Parathyroid adenoma (tissue), 2 donors: ENCODE measurements at regions not wholly inside any gene's neighbourhood (a gene's known extent, or its start where the extent isn't known, plus 50 kb on each side); places are given as distances from the start of the nearest gene placed in this dataset.

Source experiments
- H2AFZ ChIP-seq: fragments of 300-600 bp; sonication (generic); one replicate; pipeline ENCODE4 v1.7.0; 2017; ENCODE audit warnings: antibody characterized with exemption, mild to moderate bottlenecking
- H3K27ac ChIP-seq: fragments of 300-600 bp; sonication (generic); one replicate; pipeline ENCODE4 v1.7.0; 2017
- H3K27me3 ChIP-seq: fragments of 300-600 bp; sonication (generic); one replicate; pipeline ENCODE4 v1.7.0; 2017; ENCODE audit warnings: low read length; ENCODE audit not compliant: control insufficient read depth, insufficient read depth
- H3K36me3 ChIP-seq: fragments of 300-600 bp; sonication (generic); one replicate; pipeline ENCODE4 v1.7.0; 2017; ENCODE audit warnings: low read length; ENCODE audit not compliant: control insufficient read depth, insufficient read depth
- H3K4me1 ChIP-seq: fragments of 300-600 bp; sonication (generic); one replicate; pipeline ENCODE4 v1.7.0; 2017; ENCODE audit warnings: control low read depth
- H3K4me2 ChIP-seq: fragments of 300-600 bp; sonication (generic); one replicate; pipeline ENCODE4 v1.7.0; 2017; ENCODE audit warnings: low read length
- H3K4me3 ChIP-seq: fragments of 300-600 bp; sonication (generic); one replicate; pipeline ENCODE4 v1.7.0; 2017; ENCODE audit warnings: low read depth, low read length
- H3K79me2 ChIP-seq: fragments of 300-600 bp; sonication (generic); one replicate; pipeline ENCODE4 v1.7.0; 2017; ENCODE audit warnings: control low read depth
- H3K9ac ChIP-seq: fragments of 300-600 bp; sonication (generic); one replicate; pipeline ENCODE4 v1.7.0; 2017; ENCODE audit warnings: mild to moderate bottlenecking
- H3K9me3 ChIP-seq: fragments of 300-600 bp; sonication (generic); one replicate; pipeline ENCODE4 v1.7.0; 2017; ENCODE audit warnings: low read length; ENCODE audit not compliant: control insufficient read depth
- TF ChIP-seq, protein P1 (sequence below): fragments of 300-600 bp; sonication (generic); IDR thresholded peaks from one replicate; pipeline ENCODE4 v1.7.0; 2017; ENCODE audit warnings: antibody characterized with exemption, mild to moderate bottlenecking
- donor health status: primary hyperparathyroidism.

DNA sequence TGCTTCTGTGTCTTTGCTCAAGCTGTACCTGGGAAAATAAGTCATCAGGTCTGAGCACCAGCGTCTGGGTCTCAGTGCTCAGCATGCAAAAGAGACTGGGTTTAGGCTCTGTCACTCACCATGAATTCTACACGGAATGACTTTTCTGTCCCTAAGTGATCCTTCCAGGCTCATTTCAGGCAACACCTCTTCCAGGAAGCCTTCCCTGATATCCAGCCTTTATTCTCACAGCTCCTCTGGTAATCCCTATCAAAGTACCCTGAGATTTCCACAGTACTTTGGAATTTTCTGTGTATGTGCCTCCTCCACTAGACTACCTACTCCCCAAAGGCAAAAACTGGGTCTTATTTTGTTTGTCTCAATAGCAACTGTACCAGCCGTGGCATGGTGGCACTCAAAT lies 92.7 kb upstream of the BOD1 start:
- Histone ChIP-seq H3K27ac (no peak overlapping the region), H3K4me1 (peaks cover 11% of the 10 kb centered on the region), H3K27me3 (no peaks in the 10 kb centered on the region), H3K4me3 (no peak overlapping the region), H2AFZ (no peak overlapping the region), H3K79me2 (no peaks in the 10 kb centered on the region), H3K9me3 (no peaks in the 10 kb centered on the region), H3K9ac (no peak overlapping the region), H3K36me3 (no peaks in the 10 kb centered on the region), H3K4me2 (no peak overlapping the region)
- TF ChIP-seq, protein P1, sequence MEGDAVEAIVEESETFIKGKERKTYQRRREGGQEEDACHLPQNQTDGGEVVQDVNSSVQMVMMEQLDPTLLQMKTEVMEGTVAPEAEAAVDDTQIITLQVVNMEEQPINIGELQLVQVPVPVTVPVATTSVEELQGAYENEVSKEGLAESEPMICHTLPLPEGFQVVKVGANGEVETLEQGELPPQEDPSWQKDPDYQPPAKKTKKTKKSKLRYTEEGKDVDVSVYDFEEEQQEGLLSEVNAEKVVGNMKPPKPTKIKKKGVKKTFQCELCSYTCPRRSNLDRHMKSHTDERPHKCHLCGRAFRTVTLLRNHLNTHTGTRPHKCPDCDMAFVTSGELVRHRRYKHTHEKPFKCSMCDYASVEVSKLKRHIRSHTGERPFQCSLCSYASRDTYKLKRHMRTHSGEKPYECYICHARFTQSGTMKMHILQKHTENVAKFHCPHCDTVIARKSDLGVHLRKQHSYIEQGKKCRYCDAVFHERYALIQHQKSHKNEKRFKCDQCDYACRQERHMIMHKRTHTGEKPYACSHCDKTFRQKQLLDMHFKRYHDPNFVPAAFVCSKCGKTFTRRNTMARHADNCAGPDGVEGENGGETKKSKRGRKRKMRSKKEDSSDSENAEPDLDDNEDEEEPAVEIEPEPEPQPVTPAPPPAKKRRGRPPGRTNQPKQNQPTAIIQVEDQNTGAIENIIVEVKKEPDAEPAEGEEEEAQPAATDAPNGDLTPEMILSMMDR = no peak

DNA sequence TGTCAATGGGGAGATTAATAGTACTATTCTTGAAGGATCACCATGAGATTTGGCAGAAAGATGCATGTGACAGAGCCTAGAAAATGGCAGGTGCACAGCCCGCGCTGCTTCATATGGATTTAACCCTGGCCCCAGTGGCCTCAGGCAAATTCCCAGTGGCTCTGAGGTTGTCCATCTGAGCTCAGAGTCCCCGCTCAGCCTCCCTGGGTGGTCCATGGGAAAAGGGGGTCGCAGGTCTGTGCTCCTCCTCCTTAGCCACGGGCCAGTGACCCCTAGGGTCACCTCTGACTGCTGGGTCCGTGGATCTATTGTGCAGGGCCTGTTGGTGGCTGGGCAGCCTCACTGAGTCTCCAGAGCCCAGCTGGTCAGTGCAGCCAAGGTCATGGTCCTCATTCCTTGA lies 93.3 kb upstream of the BOD1 start:
- no peaks in the 10 kb centered on the region for H3K36me3 ChIP-seq
- H3K27me3 ChIP-seq = no peaks in the 10 kb centered on the region
- no peak overlapping the region for H2AFZ ChIP-seq
- no peaks in the 10 kb centered on the region for H3K79me2 ChIP-seq
- no peaks in the 10 kb centered on the region for H3K9me3 ChIP-seq
- no peak overlapping the region for H3K9ac ChIP-seq
- no peak overlapping the region for H3K27ac ChIP-seq
- TF ChIP-seq, protein P1 = no peak
- no peak overlapping the region for H3K4me2 ChIP-seq
- no peak overlapping the region for H3K4me3 ChIP-seq
- peaks cover 11% of the 10 kb centered on the region for H3K4me1 ChIP-seq

DNA sequence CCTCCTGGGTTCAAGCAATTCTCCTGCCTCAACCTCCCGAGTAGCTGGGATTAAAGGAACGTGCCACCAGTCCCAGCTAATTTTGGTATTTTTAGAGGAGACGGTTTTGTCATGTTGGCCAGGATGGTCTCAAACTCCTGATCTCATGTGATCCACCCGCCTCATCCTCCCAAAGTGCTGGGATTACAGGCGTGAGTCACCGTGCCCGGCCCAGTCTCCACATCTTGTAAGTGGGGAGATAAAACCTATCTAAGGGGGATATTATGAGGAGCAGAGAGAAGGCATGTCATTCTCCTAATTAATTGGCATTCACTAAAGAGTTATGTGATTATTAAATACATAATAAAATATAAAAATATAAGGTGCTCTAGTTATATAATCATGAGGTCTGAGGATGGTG lies 94.1 kb upstream of the BOD1 start:
- no peak overlapping the region for H3K4me3 ChIP-seq
- H3K36me3 ChIP-seq = no peaks in the 10 kb centered on the region
- H3K9me3 ChIP-seq = no peaks in the 10 kb centered on the region
- TF ChIP-seq, protein P1 = no peak
- no peaks in the 10 kb centered on the region for H3K27me3 ChIP-seq
- H3K4me2 ChIP-seq = no peak overlapping the region
- peaks cover 11% of the 10 kb centered on the region for H3K4me1 ChIP-seq
- no peaks in the 10 kb centered on the region for H3K79me2 ChIP-seq
- no peak overlapping the region for H3K27ac ChIP-seq
- no peak overlapping the region for H2AFZ ChIP-seq
- no peak overlapping the region for H3K9ac ChIP-seq

DNA sequence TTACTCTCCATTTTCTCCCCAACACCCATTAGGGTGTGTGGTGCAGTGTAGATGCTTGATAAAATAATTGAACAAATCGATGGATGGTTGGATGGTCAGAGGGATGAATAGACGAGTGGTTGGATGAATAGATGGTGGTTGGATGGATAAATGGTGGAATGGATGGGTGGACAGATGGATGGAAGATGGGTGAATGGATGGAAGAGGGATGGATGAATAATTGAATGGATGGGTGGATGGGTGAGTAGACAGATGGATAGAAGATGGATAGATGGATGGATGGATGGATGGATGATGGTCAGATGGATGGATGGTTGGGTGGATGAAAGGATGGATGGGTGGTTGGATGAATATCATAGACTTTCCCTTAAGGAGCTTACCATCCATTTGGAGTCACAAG lies 95.0 kb upstream of the BOD1 start:
- TF ChIP-seq, protein P1 = no peak
- no peak overlapping the region for H2AFZ ChIP-seq
- no peaks in the 10 kb centered on the region for H3K9me3 ChIP-seq
- no peaks in the 10 kb centered on the region for H3K27me3 ChIP-seq
- no peak overlapping the region for H3K4me2 ChIP-seq
- no peak overlapping the region for H3K4me3 ChIP-seq
- peaks cover 11% of the 10 kb centered on the region for H3K4me1 ChIP-seq
- no peak overlapping the region for H3K27ac ChIP-seq
- no peaks in the 10 kb centered on the region for H3K36me3 ChIP-seq
- no peak overlapping the region for H3K9ac ChIP-seq
- no peaks in the 10 kb centered on the region for H3K79me2 ChIP-seq

DNA sequence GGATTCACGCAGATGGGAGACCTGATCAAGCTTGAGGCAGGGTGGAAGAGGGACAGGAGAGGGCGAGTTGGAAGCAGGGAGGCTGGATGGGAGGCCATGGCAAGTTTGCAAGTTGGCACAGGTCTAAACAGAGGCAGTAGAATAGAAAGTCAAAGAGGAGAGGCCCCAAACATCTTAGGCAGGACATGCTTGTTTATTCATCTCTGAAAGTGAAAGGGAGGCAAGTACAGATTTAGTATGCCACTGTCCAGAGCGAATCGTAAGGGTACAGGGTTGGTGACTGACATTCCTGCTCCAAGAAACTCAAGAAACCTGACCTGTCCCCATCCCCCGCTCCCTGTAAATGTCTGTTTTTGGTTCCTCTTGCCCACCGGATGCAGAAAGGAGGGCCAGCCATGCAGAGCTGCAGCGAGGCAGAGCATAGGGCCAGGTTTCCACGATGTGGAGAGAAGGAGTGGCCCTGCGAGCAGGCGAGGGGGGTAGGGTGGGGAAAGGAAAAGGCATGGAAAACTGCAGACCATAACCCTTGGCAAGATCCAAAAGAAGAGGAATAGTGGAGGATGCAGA lies 96.2 kb upstream of the BOD1 start:
- Histone ChIP-seq H3K27ac (no peak overlapping the region), H3K4me2 (no peak overlapping the region), H3K9ac (no peak overlapping the region), H3K79me2 (no peaks in the 10 kb centered on the region), H3K27me3 (no peaks in the 10 kb centered on the region), H3K9me3 (no peaks in the 10 kb centered on the region), H3K4me1 (peaks cover under 1% of the 10 kb centered on the region), H3K4me3 (no peak overlapping the region), H3K36me3 (no peaks in the 10 kb centered on the region), H2AFZ (no peak overlapping the region)
- TF ChIP-seq, protein P1 = no peak
